Stimulated activated CD8-positive, alpha-beta memory T cell treated with anti-CD3 and anti-CD28 coated beads, Interleukin-4, amount 100 ng/mL, for 1 hour (primary cell): ENCODE measurements at regions not wholly inside any gene's neighbourhood (a gene's known extent, or its start where the extent isn't known, plus 50 kb on each side); places are given as distances from the start of the nearest gene placed in this dataset.
"Not testable (repeated sequence)": the region's sequence is repeated elsewhere in the genome, so short reads cannot be mapped to it uniquely, and the experiment has no call there.

Experiments
- DNase-seq, 2 donors: peaks; one replicate each; pipeline ENCODE4 v3.0.0-alpha.2; 2020; ENCODE audit warnings: low read depth in 2 of 2, low spot score in 1 of 2

DNA sequence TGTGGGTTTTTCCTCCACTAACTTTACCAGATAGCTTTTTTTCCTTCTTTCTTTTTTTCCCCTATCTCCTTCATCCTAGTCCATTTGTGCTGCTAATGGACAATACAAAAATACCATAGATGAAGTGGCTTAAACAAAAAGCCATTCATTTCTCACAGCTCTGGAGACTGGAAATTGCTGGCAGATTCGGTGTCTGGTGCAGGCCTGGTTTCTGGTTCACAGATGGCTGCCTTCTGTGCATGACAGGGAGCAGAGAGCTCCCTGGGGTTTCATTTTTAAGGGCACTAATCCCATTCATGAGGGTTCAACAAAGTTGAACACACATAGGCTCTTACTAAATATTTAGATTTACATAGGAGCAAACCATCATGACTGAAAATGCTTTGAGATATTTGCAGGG, 467.4 kb downstream of the TYW1 start:
- no peak for DNase-seq

DNA sequence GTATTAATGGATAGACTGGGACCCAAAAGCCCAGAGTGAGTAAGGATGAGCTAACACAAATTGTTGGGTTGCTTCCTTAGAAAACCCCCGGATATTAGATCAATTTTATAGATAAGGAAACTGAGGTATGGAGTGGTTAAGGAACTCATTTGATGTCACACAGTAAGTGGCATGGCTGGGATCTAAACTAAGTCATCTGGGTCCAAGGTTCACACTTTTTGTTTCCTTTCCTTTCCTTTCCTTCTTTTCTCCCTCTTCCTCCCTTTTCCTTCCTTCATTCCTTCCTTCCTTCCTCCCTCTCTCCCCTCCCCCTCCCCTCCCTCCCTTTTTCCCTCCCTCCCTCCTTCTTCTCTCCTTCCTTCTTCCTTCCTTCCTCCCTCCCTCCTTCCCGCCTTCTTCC, 469.5 kb downstream of the TYW1 start:
- no peak for DNase-seq

DNA sequence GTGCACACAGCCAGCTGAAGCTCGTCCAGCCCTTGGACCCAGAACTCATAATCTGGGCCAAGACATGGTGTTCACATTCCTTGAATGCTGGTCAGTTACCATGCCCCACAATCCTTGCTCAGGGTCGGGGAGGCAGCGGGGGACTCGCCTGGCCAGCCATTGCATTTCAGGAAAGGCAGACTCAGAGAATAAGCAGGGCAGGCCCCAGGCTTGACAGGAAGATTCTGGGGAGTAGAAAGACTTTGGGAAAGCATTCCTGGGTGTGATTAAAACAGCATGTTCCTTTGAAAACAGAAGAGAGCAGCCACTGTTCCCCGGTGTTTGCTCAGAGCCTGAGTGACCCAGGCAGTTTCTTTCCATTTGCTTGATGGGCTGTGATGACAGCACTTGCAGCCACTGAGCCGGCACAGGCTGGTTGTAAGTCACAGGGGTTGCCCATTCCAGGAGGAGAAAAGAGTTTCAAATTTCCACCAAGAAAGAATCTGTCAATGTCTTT, 473.7 kb downstream of the TYW1 start:
- DNase-seq = no peak

DNA sequence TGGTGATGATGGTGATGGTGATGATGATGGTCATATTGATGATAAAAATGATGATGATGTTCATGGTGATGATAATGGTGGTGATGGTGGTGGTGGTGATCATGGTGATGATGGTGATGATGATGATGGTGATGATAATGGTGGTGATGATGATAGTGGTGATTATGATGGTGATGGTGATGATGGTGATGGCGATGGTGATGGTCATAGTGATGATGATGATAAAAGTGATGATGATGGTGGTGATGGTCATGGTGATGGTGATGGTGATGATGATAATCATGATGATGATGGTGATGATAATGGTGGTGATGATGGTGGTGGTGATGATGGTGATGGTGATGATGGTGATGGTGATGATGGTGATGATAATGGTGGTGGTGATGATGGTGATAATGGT, 478.7 kb downstream of the TYW1 start:
- DNase-seq = no peak

DNA sequence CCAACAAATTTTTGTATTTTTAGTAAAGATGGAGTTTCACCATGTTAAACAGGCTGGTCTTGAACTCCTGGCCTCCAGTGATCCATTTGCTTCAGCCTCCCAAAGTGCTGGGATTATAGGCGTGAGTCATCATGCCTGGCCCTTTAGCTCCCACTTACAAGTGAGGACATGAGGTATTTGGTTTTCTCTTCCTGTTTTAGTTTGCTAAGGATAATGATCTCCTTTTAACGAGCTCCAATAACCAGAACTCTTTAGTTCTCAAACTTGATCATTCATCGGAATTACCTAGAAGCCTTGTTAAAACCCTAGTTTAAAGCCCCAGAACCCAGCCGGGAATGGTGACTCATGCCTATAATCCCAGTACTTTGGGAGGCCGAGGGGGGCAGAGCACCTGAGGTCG, 481.4 kb downstream of the TYW1 start:
- DNase-seq = no peak

DNA sequence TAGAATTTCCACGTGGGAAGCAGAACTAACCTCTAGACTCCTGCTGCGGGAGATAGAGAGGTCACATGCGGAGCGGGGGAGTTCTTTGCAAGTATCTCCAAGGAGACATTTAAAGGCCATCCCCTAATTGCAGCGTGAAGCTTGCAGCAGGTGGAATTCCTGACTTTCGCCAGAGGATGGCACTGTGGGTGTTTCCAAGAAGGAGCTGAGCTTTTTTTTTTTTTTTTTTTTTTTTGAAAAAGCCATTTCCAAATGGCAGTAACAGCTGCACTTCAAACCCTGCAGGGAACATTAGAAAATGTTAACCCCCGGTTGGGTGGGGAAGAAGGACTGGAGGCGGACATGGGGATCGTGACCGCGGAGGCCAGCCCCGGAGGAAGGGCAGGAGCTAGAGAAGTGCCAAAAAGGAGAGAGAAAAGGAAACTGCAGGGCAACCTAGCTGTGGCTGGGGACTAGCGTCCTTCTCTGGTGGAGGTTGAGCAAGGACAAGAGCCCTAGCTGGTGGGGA, 487.7 kb downstream of the TYW1 start:
- no peak for DNase-seq

DNA sequence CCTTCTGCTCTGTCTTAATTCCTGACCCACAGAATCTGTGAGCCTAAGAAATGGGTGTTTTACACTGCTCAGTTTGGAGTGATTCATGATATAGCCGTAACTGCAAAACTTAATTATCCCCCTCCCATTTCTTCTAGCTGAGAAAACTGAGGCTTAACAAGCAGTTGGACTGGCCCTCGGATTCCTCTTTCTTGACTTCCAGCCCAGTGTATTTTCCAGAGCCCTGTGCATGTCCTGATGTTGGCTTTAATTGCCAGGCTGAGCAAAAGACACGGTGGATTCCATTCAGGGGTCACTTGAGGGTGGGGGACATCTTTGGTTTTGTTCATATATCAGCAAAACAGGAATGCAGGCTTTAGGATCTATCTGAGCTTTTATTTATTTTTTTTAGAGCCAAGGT, 489.8 kb downstream of the TYW1 start:
- no peak for DNase-seq

DNA sequence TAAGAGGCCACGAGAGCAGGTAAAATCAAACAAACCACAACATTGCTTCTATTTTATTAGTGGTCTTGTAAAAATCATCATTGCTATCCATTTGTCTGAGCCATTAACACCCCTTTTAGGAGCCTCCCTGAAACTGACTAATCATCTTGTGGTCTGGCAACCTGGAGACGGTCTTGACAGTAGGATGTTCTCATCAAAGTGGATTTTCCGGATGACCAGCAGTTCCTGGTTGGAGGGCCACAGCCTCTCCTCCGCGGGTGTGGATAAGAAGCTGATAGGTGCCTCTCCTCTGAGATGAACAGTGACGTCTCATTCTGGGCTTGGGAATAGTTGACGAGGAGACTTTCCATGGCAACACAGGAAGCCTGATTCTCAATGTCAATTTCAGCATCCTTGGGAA, 490.7 kb downstream of the TYW1 start:
- DNase-seq = no peak

DNA sequence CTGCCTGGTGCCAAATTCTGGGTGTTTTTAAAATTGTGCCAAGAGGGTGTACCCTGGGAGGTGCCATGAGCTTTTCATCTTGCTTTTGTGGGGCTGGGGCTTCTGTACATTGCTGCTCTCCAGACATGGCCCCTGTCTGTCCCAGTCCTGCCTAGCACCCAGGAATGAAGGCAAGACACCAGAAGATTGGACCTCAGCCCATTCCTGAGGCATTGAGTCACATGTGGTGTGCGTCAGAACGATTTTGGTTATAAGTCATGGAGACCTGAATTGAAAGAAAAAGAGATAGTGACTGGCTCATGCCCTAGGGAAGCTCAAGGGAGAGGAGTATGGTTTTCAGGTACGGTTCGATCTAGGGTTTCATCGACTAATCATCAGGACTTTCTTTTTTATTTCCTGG, 493.2 kb downstream of the TYW1 start:
- DNase-seq = no peak

DNA sequence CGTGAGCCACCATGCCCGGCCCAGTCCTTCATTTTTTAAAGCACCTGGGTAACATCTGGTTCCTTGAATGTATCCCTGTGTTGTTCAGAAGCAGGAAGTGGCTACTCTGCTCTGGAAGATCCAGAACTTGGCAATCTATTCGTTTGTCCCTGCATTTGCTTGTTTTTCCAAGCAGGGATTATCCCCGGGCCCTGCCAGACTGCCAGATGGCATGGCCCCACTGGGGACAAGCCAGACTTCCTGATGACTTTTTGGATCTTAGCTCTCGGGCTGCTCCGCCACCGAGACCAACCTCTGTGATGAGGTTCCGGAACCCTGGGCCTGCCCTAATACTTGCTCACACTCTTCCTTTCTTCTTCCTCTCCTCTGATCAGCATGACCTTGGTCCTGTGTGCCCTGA, 496.7 kb downstream of the TYW1 start:
- DNase-seq = no peak

DNA sequence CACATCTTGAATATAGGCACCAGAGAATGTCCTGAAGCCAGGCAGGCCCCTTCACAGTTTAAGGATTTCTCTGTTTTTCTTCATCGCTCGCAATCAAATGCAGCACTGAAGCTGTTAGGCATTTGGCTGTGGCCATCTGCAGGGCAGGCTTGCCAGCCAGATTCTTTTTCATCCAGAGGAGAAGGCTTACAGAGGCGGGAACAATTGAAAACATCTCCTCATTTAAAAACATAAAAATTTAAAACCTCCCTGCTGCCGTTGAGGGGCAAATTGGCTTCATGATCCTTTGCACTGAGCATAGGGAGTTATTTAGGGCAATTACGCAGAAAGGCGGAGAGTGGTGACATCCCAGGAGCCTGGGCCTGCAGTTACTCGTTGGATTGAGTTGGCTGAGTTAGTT, 500.0 kb downstream of the TYW1 start:
- no peak for DNase-seq

DNA sequence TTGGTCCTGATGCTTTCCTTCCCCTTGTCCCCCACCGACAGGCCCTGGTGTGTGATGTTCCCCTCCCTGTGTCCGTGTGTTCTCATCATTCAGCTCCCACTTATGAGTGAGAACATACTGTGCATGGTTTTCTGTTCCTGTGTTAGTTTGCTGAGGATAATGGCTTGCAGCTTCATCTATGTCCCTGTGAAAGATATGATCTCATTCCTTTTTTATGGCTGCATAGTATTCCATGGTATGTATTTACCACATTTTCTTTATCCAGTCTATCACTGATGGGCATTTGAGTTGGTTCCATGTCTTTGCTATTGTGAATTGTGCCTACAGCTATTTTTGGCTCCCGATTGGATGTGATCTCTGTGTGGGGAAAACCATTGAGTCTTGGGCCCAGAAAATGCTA, 501.3 kb downstream of the TYW1 start:
- not testable (repeated sequence) for DNase-seq

DNA sequence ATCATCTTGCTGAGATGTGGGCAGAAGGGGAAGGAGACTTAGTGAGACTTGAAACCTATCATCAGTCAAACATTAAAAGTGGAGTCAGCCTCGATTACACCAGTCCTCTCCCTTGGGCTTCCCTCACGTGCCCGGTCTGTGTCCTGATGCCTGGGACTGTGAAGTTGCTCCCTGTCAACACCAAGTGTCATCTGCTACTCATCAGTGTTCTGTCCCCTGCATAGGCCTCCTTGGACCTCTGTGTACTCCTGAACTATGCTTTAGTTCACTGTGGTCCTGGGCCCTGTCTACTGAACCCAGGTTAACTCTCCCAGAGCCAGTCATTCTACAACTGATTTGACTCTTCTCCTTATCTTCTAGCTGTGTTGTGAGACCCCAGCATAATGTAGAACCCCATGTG, 506.3 kb downstream of the TYW1 start:
- DNase-seq = no peak

DNA sequence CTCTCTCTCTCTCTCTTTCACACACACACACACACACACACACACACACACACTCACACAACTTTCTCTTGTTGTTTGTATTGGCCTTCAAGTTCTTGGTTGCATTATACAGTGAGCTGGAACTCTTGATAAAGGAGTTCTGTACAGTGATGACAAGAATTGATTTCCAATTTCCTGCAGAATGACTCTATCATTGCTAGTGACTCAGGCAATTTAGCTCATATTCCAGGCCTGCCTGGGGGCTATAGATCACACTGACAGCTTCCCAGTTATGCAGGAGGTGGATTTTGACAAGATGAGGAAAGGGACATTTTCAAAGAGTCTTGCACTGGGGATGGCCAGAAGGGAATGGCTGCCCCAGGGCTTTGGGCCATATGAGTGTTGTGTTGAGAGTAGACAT, 508.8 kb downstream of the TYW1 start:
- no peak for DNase-seq

DNA sequence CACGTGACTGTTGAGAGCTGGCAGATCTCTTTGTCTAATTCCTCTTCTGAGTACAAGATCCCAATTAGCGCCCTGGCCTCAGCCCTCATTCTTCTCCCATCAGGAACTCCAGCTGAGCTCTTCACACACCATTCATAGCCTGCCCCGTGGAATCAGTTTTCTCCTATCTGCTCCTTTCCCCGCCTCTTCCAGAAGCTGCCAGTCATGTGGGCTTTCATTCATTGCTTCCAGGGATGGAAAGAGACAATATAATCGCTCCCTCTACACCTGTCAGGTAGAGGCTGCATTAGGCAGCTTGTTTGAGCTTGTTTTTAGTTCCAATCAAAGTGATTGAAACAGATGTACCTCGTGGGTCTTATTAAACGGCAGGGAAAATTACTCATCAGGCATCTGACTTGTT, 515.8 kb downstream of the TYW1 start:
- no peak for DNase-seq

DNA sequence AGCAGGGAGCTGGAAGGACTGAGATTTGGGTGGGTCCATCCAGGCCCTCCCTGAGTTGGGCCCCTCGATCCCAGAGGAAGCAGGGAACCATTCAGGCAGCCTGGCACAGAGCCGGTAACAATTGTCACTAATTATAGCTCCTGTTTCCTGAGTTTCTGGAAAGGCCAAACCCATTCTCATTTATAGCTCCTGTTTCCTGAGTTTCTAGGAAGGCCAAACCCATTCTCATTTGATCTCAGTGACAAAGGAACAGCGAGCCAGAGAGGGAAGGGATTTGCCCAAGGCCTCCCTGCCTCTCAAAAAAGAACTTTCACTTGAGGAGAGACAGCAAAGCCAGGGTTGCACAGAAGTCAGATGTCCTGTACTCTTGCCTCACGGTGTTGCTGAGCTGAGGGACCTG, 521.9 kb downstream of the TYW1 start:
- no peak for DNase-seq

DNA sequence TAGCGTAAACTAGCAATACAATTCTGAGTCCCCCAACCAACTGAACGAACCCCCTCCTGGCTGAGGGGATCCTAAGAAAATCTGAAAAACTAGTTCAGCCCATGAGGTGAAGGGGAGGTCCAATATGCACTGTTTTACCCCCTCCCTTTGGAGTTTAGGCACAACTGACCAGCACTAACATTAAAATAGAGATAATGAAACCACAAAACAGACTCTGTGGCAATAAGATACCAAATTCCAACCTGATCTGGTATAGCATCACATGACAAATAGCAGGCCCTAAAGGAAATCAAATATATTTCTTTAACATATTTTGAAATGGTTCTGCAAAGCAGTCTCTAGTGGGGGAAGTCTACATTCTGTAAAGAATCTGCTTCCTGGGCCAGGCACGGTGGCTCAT, 522.5 kb downstream of the TYW1 start:
- DNase-seq = no peak

DNA sequence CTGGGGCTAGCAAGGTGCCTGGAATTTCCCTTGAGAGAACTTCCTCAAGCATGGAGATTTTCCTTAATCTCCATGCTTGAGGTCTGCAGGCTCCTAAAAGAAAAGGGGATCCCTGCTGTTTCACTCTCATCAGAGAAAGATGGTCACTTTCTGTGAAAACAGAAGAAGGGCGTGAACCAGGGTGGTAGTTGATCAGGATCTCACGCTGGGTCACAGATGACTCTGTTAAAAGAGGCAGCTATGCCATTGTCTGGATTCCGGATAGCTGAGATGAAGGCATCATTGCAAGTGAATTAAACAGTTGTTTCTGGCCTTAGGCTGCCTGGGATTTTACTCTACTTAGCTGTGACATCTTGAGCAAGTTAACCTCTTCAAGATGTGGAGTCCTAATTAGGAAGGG, 525.9 kb downstream of the TYW1 start:
- no peak for DNase-seq

DNA sequence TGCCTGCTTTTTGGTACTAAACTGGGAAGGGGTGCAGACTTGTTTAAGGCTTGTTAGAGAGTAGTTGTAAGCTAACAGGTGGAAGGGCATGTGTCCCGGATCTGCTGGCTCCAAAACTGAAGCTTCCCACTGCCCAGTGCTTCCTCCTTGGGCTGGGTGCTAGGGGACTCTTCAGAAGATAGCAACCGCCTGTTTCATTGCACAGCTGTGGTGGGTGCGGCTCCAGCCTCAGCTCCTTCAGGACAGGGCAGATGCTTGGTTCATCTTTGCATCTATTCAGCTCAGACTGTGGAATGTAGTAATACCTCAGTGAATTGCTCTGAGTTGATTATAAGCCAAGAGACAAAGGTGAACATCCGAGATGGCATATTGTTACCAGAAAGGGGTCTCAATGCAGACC, 527.1 kb downstream of the TYW1 start:
- DNase-seq = no peak

DNA sequence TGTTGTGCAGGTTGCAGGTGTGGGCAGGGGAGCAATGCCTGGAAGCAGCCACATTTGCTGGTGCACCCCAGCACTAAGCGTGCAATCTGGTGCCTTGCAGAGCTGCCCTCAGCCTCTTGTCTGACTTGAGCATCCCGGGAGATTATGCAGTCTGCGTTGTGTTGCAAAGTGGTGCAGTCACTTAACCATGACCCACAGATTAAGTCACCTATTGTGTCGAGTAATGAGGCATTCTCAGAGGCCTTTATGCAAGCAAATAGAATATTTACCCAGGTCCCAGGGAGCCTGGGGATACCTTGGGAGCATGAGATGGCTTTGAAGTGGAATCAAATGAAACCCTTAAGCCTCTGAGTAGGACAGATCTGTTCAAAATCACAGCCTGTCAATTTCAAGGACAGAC, 529.0 kb downstream of the TYW1 start:
- no peak for DNase-seq

DNA sequence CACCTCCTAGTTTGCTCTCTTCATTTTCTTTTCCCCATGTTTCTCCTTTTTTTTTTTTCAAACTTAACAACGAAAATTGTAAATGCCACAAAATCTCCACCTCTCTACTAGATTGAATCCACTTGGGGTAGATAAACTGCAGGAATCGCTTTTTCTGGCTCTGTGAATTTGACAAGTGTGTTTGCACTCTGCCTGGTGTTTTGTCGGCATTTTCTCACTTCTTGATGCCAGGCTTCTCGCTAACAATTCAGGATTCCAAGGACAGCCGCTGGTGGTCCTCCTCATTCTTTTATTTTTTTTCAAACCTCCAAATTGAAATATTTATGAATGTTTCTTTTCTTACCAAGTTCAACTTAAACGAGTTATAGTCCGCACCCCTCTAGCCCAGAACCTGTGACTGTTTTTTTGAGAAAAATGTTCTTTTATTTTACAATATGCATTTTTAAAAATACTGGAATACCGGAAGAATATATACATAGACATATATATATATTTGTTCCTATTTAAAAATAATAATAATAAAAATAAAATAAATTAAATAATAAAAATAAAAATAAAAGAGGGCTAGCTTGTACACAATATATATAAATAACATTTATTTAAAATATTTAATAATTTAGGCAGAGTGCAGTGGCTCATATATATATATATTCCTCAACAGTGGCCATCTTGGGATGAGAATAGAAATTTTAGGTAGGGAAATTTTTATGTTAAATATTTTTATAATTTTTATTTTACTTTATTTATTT, 538.8 kb downstream of the TYW1 start:
- DNase-seq = no peak

DNA sequence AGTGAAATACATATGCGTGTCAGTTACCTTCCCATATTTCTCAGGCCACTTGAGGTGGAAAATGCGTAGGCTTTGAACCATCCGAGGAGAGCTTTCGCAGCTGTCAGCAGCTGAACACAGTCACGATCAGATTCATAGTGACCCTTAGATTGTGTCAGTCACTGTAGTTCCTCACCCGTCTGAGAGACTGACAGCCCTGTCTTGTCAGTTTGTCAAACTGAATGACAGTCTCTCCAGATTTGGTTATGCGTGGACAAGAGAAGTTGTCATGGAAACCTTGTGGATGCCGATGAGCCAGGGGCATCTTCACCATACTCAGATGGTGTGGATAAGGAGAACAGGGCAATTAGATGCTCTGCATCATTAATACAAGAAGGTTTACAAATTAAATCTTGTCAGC, 546.3 kb downstream of the TYW1 start:
- DNase-seq = no peak

DNA sequence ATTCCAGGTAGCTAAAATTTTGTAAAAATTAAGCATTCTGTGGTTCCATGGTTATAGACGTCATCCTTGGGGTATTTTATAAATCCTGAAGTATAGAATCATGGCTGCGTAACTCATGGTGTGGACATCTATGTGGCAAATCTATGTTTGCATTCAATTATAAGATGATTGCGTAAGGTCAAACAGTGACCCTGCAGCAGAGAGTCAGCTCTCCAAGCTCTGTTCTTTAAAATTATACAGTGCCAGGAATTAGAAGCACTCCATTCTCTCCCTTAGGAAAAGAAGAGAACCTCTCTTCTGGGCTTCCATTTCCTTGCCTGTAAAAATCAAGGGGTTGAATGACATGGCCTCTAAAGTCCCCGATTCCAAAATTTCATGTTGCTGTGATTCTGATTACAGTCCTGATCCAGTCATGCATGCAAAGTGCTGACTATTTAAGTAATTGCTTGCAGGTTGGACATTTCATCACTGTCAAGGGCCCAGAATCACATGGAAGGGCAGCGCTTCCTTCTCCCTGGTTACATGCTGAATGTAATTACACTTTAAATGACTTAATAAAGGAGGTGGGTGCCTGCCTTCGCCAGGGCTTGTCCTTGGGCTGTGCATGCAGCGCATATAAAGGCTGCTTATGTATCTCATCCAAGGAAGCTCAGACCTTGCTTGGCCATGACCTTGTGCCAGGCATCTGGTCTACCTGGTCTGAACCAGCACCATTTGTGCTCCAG, 550.7 kb downstream of the TYW1 start:
- no peak for DNase-seq
